GDM1 (cell line): ENCODE measurements at regions not wholly inside any gene's neighbourhood (a gene's known extent, or its start where the extent isn't known, plus 50 kb on each side); places are given as distances from the start of the nearest gene placed in this dataset.

Source experiments
- DNase-seq: peaks from one replicate; lab custom pipeline; 2025; lab: John Stamatoyannopoulos, UW

- DNase-seq = no peak
These were observed 281.4 kb downstream of the SMOC2 start for GRCh38 chr6:168722397-168722796.

- DNase-seq = no peak
These were observed 280.6 kb downstream of the SMOC2 start for GRCh38 chr6:168721571-168721970.

- no peak for DNase-seq
These were observed 278.9 kb downstream of the SMOC2 start for GRCh38 chr6:168719901-168720300.

- no peak for DNase-seq
These were observed 278.0 kb downstream of the SMOC2 start for GRCh38 chr6:168718821-168719475.
